ENCODE measurements at regions not wholly inside any gene's neighbourhood (a gene's known extent, or its start where the extent isn't known, plus 50 kb on each side); places are given as distances from the start of the nearest gene placed in this dataset.

Small RNA genes lying in the stretch of these regions (small RNA-seq; reads per million reads assigned to genes)
- gene RNU6-1319P: 0 reads per million in 2 donors

Measured in Peyer's patch (tissue), 2 donors.